Stomach smooth muscle (tissue), 2 donors: ENCODE measurements at regions not wholly inside any gene's neighbourhood (a gene's known extent, or its start where the extent isn't known, plus 50 kb on each side); places are given as distances from the start of the nearest gene placed in this dataset.
"Not testable (repeated sequence)": the region's sequence is repeated elsewhere in the genome, so short reads cannot be mapped to it uniquely, and the experiment has no call there.

Experiments used
- H3K27ac ChIP-seq: one replicate; pipeline ENCODE4 v1.7.0; 2013; ENCODE audit warnings: mild to moderate bottlenecking, low read length, inconsistent platforms
- H3K27me3 ChIP-seq, 2 donors: one replicate each; pipeline ENCODE4 v1.7.0; 2013; ENCODE audit warnings: low read length in 2 of 2; ENCODE audit not compliant: insufficient read depth in 2 of 2, control insufficient read depth in 1 of 2
- H3K36me3 ChIP-seq, 2 donors: one replicate each; pipeline ENCODE4 v1.7.0; 2013; ENCODE audit warnings: low read length in 2 of 2; ENCODE audit not compliant: control insufficient read depth in 2 of 2, insufficient read depth in 2 of 2
- H3K4me1 ChIP-seq: one replicate; pipeline ENCODE4 v1.7.0; 2013; ENCODE audit warnings: low read length; ENCODE audit not compliant: control insufficient read depth, insufficient read depth
- H3K4me3 ChIP-seq, 2 donors: one replicate each; pipeline ENCODE4 v1.7.0; 2013; ENCODE audit warnings: low read length in 2 of 2
- H3K9ac ChIP-seq, 2 donors: one replicate each; pipeline ENCODE4 v1.7.0; 2013; ENCODE audit warnings: low read length in 2 of 2, mild to moderate bottlenecking in 1 of 2
- H3K9me3 ChIP-seq, 2 donors: one replicate each; pipeline ENCODE4 v1.7.0; 2013; ENCODE audit warnings: low read length in 2 of 2; ENCODE audit not compliant: control insufficient read depth in 2 of 2
- donor health status: healthy.
- donor health status: Pancreatic carcinoma.

- Histone ChIP-seq H3K9ac (no peak overlapping the region), H3K9me3 (no peaks in the 10 kb centered on the region), H3K27ac (no peak overlapping the region), H3K4me1 (no peaks in the 10 kb centered on the region), H3K36me3 (peaks cover 0 to 4% of the 10 kb centered on the region in 2 donors), H3K4me3 (no peak overlapping the region), H3K27me3 (no peaks in the 10 kb centered on the region)
Observed at GRCh38 chr3:56957522-56957921, 102.9 kb upstream of the SPATA12 start.

- Histone ChIP-seq H3K9me3 (no peaks in the 10 kb centered on the region), H3K9ac (no peak overlapping the region), H3K27ac (no peak overlapping the region), H3K4me3 (no peak overlapping the region), H3K36me3 (peaks cover 0 to 4% of the 10 kb centered on the region in 2 donors), H3K4me1 (no peaks in the 10 kb centered on the region), H3K27me3 (no peaks in the 10 kb centered on the region)
Observed at GRCh38 chr3:56956906-56957305, 103.6 kb upstream of the SPATA12 start.

- Histone ChIP-seq H3K9ac (no peak overlapping the region), H3K4me1 (no peaks in the 10 kb centered on the region), H3K9me3 (no peaks in the 10 kb centered on the region), H3K36me3 (peaks cover 0 to 4% of the 10 kb centered on the region in 2 donors), H3K27me3 (no peaks in the 10 kb centered on the region), H3K4me3 (no peak overlapping the region), H3K27ac (no peak overlapping the region)
Observed at GRCh38 chr3:56955492-56956111, 104.9 kb upstream of the SPATA12 start.

- no peaks in the 10 kb centered on the region for H3K27me3 ChIP-seq
- H3K4me1 ChIP-seq: no peaks in the 10 kb centered on the region
- no peak overlapping the region for H3K4me3 ChIP-seq
- H3K9me3 ChIP-seq: no peaks in the 10 kb centered on the region
- no peak overlapping the region for H3K27ac ChIP-seq
- no peak overlapping the region for H3K9ac ChIP-seq
- peaks cover 0 to 4% of the 10 kb centered on the region in 2 donors for H3K36me3 ChIP-seq
Observed at GRCh38 chr3:56954125-56954524, 106.3 kb upstream of the SPATA12 start.

GRCh38 chr3:56952846-56953245 lies 107.6 kb upstream of the SPATA12 start:
- Histone ChIP-seq H3K4me1 (no peaks in the 10 kb centered on the region), H3K27me3 (no peaks in the 10 kb centered on the region), H3K4me3 (no peak overlapping the region), H3K36me3 (peaks cover 0 to 4% of the 10 kb centered on the region in 2 donors), H3K9me3 (no peaks in the 10 kb centered on the region), H3K9ac (no peak overlapping the region), H3K27ac (no peak overlapping the region)

- H3K27me3 ChIP-seq: no peaks in the 10 kb centered on the region
- H3K36me3 ChIP-seq: no peaks in the 10 kb centered on the region
- no peak overlapping the region for H3K27ac ChIP-seq
- H3K9me3 ChIP-seq: no peaks in the 10 kb centered on the region
- no peaks in the 10 kb centered on the region for H3K4me1 ChIP-seq
- H3K9ac ChIP-seq: no peak overlapping the region
- no peak overlapping the region for H3K4me3 ChIP-seq
Observed at GRCh38 chr3:56952061-56952460, 108.4 kb upstream of the SPATA12 start.

- Histone ChIP-seq H3K4me3 (no peak overlapping the region), H3K9me3 (no peaks in the 10 kb centered on the region), H3K27me3 (no peaks in the 10 kb centered on the region), H3K36me3 (no peaks in the 10 kb centered on the region), H3K27ac (no peak overlapping the region), H3K4me1 (no peaks in the 10 kb centered on the region), H3K9ac (no peak overlapping the region)
Observed at GRCh38 chr3:56951366-56951765, 109.1 kb upstream of the SPATA12 start.

GRCh38 chr3:56945378-56945777 lies 115.1 kb upstream of the SPATA12 start:
- not testable (repeated sequence) for H3K4me1 ChIP-seq, H3K27ac ChIP-seq

GRCh38 chr3:56942523-56942922 lies 117.9 kb upstream of the SPATA12 start:
- no peaks in the 10 kb centered on the region for H3K36me3 ChIP-seq
- H3K4me3 ChIP-seq: no peak overlapping the region
- no peak overlapping the region for H3K27ac ChIP-seq
- H3K9me3 ChIP-seq: no peaks in the 10 kb centered on the region
- no peak overlapping the region for H3K9ac ChIP-seq
- H3K4me1 ChIP-seq: no peaks in the 10 kb centered on the region
- H3K27me3 ChIP-seq: no peaks in the 10 kb centered on the region

More at GRCh38 chr3:56945378-56945777, 115.1 kb upstream of the SPATA12 start:
- not testable (repeated sequence) for H3K4me3 ChIP-seq, H3K9ac ChIP-seq, H3K36me3 ChIP-seq, H3K9me3 ChIP-seq, H3K27me3 ChIP-seq

GRCh38 chr3:56940976-56941375 lies 119.5 kb upstream of the SPATA12 start:
- Histone ChIP-seq H3K9me3 (no peaks in the 10 kb centered on the region), H3K9ac (no peak overlapping the region), H3K27ac (no peak overlapping the region), H3K4me1 (no peaks in the 10 kb centered on the region), H3K36me3 (no peaks in the 10 kb centered on the region), H3K27me3 (no peaks in the 10 kb centered on the region), H3K4me3 (no peak overlapping the region)

- Histone ChIP-seq H3K4me3 (no peak overlapping the region), H3K27me3 (no peaks in the 10 kb centered on the region), H3K9me3 (no peaks in the 10 kb centered on the region), H3K36me3 (no peaks in the 10 kb centered on the region), H3K4me1 (no peaks in the 10 kb centered on the region), H3K9ac (no peak overlapping the region), H3K27ac (no peak overlapping the region)
Observed at GRCh38 chr3:56940321-56940720, 120.1 kb upstream of the SPATA12 start.
